GM12864 (cell line): ENCODE measurements at regions not wholly inside any gene's neighbourhood (a gene's known extent, or its start where the extent isn't known, plus 50 kb on each side); places are given as distances from the start of the nearest gene placed in this dataset.

Experiments used
- DNase-seq: peaks from one replicate; pipeline ENCODE4 v3.0.0-alpha.2; 2011; ENCODE audit warnings: low read depth
- H3K4me3 ChIP-seq: 2 replicates; pipeline ENCODE4 v1.5.1; 2011; ENCODE audit warnings: mild to moderate bottlenecking, low read depth, low read length, control low read depth
- TF ChIP-seq, protein P1 (sequence below): IDR thresholded peaks from 2 replicates; pipeline ENCODE4 v1.5.1; 2011; ENCODE audit warnings: low read depth, mild to moderate bottlenecking, moderate library complexity, low read length, control low read depth, inconsistent platforms; ENCODE audit errors: missing control alignments

DNA sequence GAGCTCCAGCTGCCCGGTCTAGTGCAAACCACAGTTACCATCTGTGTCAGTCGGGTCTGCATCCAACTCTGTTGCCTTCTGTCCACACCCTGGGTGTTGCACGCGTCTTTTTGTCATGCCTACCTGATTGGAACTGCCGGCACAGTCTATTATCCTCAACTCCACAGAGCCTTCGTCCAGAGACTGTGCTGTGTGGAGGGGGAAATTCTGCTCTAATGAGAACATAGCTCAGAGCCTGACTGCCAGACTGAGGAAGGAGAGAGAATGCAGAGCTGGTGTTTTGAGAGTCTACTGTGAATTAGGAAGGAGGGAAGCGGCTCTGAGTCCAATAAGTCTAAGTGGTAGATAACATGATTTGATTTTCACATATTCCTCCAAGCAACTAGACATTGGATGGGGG is 68.3 kb upstream of the GPR139 start:
- DNase-seq = no peak
- TF ChIP-seq, protein P1, sequence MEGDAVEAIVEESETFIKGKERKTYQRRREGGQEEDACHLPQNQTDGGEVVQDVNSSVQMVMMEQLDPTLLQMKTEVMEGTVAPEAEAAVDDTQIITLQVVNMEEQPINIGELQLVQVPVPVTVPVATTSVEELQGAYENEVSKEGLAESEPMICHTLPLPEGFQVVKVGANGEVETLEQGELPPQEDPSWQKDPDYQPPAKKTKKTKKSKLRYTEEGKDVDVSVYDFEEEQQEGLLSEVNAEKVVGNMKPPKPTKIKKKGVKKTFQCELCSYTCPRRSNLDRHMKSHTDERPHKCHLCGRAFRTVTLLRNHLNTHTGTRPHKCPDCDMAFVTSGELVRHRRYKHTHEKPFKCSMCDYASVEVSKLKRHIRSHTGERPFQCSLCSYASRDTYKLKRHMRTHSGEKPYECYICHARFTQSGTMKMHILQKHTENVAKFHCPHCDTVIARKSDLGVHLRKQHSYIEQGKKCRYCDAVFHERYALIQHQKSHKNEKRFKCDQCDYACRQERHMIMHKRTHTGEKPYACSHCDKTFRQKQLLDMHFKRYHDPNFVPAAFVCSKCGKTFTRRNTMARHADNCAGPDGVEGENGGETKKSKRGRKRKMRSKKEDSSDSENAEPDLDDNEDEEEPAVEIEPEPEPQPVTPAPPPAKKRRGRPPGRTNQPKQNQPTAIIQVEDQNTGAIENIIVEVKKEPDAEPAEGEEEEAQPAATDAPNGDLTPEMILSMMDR = no peak
- no peak overlapping the region for H3K4me3 ChIP-seq

DNA sequence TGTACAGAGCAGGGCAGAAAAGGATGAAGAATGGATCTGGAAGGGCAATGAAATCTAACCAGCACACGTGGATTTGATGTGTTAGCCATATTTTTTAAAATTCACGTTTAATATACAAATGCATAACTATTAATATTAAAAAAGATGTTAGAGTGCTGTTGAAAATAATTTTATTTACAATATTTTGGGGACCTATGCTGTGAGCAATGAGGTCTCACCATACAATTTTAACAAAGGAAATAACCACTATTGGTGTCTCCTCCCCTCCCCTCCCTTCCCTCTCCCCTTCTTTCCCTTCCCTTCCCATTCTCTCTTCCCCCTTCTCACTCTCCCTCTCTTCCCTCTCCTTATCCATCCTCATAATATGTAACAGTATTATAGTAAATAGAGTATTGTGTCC is 64.2 kb upstream of the GPR139 start:
- TF ChIP-seq, protein P1 = no peak
- no peak for DNase-seq
- no peak overlapping the region for H3K4me3 ChIP-seq

DNA sequence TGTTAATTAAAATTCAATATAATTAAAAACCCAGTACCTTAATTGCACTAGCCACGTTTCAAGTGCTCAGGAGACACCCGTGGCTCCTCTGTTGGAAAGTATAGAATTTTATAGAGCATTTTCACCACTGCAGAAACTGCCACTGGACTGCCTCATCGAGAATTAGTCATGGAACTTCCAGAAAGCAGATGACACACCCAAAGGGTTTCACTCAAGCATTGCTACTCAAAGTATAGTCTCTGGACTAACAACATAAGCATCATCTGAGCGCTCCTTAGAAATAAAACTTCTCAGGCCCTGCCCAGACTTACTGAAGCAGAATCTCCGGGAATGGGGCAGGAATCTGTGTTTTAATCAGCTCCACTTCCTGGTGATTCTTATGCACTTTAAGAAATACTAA is 63.5 kb upstream of the GPR139 start:
- DNase-seq = no peak
- no peak overlapping the region for H3K4me3 ChIP-seq
- TF ChIP-seq, protein P1 = no peak

DNA sequence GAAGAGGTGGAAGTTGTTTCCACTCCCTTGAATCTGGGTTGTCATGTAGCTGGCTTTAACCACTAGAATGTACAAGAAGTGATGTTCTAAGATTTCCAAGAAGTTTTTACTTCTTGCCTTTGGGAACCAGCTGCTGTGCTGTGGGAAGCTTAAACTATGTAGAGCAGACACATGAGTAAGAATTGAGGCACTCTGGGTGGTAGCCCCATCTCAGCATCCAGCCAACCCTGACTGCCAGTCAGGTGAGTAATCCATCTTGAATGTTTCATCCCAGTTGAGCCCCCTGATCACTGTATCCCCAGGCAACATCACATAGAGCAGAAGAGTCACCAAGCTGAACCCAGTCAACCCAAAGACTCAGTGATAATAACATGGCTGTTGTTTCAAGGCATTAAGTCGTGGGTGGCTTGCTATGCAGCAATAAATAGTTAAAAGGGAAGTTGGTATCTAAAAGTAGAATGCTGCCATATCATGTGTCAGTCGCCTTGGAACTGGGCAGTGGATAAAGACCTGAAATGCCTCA is 62.8 kb upstream of the GPR139 start:
- H3K4me3 ChIP-seq = no peak overlapping the region
- no peak for DNase-seq
- TF ChIP-seq, protein P1 = no peak

DNA sequence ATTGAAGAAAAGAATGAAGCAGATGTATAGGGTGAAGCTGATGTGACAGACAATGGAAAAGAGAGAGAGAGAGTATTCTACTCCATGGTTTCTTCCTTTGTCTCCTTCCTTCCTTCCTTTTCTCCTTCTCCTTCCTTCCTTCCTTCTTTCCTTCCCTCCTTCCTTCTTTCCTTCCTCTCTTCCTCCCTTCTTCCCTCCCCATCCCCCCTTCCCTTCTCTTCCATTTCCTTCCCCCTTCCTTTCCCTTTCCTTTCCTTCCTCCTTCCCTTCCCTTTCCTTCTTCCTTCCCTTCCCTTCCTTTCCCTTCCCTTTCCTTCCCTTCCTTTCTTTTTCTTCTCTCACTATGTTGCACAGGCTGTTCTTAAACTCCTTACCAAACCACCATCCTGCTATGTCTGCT is 55.7 kb upstream of the GPR139 start:
- TF ChIP-seq, protein P1 = no peak
- DNase-seq = no peak
- no peak overlapping the region for H3K4me3 ChIP-seq
